Fibroblast of the conjunctiva (primary cell): ENCODE measurements at regions not wholly inside any gene's neighbourhood (a gene's known extent, or its start where the extent isn't known, plus 50 kb on each side); places are given as distances from the start of the nearest gene placed in this dataset.
A peak's percentile ranks its signal among the peaks of the same experiment; 100 is the strongest.

Source experiments
- DNase-seq: peaks from one replicate; pipeline ENCODE4 v3.0.0-alpha.2; 2010; ENCODE audit warnings: low read depth

DNA sequence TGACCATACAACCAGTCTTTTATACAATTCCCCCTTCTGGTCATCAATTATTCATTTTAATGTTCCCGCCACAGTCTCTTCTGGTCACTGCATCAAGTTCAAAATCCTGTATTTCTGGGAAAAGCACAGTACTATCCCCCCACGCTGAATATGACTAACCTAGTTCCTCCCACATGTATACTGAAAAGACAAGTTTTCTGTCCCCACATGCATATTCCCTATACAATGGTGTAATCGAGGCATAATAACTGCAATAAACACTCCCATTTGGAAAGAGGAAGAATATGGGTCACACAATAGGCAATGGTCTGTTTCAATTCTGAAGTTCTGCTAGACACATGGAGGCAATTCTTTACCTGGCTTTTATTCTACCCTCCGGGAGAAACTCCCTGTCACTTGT, 344.9 kb downstream of the EFNA5 start:
- no peak for DNase-seq

DNA sequence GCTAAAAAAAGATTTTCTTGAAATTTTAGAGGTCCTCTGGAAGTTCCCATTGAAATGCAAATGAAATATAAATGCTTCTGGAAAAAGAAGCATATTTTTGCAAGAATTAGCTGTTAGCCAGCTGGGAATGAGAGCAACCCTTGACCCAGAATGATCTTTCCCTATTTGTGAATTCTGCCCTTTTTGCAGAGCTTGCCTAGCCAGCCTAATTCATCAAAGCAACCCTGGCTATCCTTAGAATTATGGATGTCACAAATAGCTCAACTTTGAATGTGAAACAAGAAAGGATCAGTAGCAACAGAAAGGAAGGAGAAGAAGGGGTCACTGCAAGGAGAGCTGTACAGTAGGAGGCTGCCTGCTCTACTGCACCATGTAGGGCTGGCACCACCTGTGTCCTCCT, 345.9 kb downstream of the EFNA5 start:
- no peak for DNase-seq

DNA sequence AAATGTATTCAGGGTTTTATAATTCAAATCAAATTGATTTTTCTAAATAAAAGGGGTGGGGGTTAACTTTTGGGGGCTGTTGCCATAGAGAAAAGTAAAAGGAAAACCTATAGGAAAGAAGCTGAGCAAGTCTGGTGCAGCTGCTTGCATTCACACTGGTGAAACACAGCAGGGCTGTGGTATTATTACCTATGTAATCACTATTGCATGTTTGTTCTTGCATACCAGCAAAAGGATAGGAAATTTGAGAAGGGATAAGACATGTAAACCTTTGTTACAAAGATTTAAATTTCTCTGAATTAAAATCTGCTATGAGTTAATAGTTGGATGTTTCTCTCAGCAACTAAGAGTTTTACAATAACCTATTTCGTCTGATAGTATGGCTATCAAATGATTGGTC, 346.7 kb downstream of the EFNA5 start:
- DNase-seq, result no peak

DNA sequence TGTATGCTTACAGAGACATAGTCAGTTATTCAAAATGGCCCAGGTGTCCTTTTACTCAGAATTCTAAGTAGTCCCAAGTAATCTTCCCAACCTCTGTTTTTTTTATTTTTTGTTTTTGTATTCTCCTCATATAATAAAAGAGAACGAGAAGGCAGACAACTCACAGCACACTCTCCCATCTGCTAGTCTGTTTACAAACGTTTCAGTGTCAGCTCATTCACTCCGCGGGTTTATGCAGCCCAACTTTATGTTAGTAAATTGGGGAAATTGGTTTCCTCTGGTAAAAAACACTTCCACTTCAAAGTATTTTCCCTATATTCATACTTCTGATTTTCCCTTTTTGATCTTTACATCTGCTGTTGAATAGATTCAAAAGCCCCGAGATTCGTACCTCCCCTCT, 347.2 kb downstream of the EFNA5 start:
- no peak for DNase-seq

DNA sequence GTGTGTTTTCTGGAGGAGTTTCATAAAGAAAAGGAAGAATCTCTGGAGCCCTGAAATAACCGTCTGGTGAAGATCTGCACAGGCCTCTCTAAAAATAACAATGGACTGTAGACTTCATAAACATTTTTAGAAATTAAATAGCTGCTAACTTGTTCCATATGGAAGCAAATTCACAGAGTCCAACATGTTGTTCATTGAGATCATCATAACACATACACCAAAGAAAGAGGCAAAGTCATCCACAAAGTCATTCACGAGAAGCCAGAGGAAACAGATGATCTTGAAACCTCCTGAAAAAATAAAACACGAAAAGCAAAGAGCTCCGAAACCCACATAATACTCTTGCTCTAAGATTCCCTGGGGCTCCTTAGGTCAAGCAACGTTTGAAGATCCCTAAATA, 347.8 kb downstream of the EFNA5 start:
- DNase-seq, result peak; percentile 53

DNA sequence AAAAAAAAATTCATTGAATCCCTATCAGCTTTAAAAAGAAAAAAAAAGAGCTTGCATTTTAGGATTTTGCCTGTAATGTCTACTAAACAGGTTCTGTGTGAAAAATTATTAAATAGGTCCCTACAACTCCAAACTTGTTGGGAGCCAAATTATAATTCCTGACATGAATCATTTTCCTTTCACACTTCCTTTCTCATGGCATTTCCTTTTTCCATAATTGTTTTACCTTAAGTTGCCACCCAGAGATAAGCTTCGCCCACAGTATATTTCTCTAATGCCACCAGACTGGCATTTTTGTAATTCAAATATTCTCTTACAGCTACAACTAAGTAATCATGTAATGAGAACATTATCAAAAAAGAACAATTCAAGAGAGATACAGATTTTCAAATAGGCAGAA, 348.8 kb downstream of the EFNA5 start:
- DNase-seq, result no peak

DNA sequence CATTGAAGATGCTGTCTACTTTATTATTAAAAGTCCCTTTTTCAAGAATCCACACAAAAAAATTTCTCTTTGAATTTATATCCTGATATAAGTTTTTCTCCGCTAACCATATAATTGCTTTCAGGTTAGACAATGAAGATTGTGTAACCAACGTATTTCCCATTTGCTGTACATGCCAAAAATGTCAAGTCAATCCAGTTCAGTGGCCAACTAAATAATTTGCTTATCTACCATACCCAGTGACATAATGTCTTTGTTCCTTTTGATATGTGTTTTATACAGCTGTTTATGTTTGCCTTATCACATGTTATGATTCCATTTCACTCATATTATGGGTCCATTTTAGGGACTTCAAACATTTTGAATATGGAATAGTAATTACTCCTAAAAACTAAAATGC, 349.9 kb downstream of the EFNA5 start:
- no peak for DNase-seq

DNA sequence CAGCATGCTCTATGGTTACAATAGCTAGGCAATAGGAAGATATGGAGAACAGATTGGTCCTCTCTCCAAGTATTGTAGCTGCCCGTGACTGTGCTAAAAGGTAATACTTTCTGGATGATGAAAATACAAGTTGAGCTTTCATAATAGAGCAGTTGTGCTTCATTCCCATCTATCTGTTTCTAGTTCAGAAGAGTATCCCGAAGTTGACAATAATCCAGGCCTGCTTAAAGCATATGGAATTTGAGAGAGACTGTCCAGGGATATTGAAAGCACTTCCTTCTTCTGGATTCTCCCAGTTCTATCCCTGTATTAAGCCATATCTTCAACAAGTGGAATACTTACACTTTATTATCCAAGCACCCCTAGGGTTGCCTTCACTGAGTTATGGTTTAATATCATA, 350.4 kb downstream of the EFNA5 start:
- DNase-seq, result no peak

DNA sequence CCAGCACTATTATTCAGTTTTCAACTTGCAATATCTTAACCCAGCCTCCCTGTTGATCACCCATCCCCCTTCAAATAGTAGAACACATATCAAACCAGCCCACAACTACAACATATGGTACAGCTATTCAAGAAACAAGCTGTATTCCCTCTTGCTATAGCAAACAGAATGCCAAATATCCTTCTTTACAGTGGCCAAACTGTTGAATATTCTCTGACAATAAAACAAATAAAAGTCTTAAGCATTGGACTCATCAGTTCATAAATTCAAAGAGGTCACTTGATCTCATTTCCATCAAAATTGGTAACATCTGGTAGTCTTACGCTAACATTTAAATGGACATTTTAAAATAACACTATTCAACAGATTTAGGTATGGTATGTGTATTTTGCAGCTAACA, 350.8 kb downstream of the EFNA5 start:
- no peak for DNase-seq

DNA sequence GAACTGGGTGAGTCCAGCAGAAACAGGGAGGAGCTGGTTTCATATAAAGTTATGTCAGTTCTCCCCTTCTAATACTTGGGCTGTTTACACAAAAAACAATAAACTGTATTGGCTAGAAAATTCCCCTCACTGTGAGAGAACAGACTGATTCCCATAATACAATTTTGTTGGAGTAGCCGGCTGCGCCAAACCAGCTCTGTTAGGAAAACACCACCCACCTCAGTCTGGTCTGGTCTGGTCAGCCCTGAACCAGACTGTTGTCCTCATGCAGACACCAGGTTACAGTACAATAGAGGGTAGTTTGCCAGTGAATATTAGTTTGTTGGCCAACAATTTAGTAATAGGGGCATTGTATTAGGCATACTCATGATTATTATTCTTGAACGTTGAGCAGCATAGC, 356.4 kb downstream of the EFNA5 start:
- no peak for DNase-seq

DNA sequence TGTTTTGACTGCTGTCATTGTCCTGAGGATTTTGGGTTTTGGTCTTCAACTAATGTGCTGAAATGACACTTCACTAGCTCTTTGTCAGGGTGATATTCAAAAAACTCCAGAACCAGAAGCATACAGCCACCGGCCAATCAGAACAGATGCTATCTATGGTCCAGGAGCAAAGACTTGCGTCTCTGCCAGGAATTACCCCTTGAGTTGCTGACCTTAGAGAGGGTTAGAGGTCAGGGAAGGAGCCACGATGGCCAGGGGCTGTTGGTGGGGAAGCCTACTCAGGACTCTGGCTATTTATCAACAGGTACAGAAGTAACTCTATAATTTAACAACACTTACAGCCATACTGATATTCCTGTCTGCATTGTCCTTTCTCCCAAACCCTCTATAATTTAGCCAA, 356.8 kb downstream of the EFNA5 start:
- DNase-seq, result no peak

DNA sequence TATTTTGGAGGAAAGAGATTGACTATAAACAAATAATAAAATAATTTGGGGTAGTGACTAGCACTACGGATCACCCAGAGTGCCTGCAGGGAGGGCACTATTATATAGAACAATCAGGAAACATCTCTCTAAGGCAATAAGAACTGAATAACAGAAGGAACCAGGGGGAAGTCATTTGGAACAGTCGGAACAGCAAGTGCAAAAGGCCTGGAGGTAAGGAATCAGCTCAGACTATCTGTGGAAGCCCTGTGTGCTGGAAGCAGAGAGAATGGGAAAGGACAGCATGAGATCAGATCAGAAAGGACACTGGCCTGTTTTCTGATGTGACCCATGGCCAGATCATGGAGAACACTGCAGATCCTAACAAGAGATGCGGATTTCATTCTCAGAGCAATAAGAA, 357.6 kb downstream of the EFNA5 start:
- no peak for DNase-seq

DNA sequence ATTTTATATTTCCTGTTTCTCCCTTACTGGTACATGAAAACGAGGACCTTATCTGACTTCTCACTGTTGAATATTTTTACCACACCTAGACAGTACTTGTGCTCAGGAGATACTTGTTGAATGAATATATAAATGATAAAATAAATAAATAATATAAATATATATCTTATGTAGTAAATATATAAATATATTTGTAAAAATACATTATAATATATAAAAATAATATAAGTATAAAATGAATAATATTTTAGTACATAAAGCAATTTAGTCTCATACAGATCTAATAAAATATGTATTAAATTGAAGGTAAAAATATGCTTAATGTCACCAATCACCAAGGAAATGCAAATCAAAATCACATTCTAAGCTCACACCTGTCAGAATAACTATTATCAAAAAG, 360.6 kb downstream of the EFNA5 start:
- no peak for DNase-seq

DNA sequence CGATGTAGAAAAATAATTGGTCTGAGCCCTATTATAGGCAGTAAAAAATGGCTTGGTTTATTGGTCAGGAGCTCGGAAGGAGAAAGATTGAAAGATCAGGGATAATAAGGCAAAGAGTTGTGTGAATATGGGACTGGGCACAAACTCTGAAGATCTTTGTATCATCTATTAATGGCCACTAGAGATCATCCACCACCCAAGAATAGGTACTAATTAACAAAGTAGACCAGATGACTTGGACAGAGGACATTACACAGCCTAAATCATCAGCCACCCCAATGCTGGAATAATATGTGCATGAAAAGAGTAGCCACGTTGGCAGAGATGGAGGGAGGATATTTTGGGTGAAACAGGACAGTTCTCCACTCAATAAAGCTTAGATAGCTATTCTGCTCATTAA, 364.1 kb downstream of the EFNA5 start:
- no peak for DNase-seq

DNA sequence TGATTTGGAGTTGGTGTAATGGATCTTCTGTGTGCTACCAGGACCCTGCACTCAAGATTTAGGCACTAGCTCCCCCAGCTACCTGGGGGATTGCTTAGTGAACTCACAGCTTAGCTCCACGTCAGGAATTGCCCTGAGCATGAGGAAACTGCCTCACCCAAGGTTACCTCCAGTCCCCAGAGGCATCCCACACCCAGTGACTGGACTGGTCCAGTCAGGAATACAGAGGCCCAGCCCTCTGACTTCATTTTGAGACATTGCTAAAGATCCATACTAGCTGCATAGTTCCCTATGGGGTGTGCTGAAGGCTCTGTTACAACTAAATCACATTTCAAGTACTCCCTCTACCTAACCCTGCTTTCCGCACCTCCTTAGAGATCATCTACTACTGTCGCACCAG, 364.7 kb downstream of the EFNA5 start:
- DNase-seq, result no peak

DNA sequence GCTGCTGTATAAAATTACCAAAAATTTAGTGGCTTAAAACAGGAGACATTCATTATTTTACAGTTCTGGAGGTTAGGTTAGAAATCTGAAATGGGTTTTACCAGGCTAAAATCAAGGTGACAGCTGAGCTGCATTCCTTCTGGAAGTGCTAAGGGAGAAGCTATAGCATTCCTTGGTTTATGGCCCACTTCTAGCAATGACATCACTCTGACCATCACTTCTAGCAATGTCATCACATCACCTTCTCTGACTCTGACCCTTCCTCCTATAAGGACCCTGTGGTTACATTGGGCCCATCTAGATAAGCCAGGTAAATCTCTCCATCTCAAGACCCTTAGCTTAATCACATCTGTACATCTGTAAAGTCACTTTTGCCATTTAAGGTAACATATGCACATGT, 366.1 kb downstream of the EFNA5 start:
- DNase-seq, result no peak

DNA sequence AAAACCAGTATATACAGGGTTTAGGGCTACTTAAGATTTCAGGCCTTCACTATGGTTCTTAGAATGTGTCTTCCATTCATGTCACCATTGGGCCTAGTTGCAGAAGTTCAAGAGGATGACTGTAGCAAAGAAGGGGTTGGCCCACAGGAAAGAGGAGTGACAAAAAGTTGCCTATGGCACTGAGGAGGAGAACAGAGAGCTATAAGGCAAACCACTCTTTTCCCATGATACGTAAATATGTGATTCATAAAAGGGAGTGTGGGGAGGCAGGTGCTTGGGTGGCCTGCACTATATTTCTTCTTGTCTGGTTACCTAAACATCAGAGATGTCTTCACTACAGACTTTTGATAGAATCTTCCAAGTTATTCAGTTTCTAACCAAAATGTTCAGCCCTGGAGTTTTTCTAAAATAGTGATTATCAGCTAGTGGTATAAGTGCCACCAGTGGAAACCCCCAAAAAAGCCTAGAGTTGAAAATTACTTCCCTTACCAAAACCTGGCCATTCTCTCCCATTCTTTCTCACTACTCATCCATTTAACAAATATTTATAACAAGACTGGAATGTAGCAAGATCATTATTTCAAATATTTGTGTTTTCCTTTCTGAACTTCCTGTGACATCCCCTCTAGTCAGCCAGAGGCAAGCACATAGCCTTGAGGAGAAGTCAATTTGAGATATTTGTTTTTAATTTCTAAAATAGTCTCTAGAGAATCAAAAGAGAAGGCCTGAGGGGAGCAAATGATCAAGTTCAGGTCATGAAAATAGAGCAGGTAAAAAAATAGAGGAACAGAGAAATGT, 367.4 kb downstream of the EFNA5 start:
- no peak for DNase-seq

DNA sequence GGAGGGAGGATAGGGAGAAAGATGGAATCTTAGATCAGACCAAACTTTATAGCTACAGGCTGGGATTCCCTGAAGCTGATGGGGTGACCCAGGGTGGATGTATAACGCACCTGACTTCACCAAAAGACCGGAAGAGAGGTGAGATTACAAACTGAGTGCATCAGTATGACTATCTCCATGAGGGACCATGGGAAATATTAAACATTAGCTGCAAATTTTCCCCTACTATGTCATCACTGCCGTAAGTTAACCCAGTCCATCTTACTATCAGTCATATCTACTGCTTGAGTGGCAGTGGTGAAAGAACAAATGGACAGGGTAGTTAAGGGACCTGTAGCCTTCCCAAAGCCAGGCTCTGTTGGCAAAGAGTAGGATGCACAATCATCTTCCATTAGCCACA, 368.3 kb downstream of the EFNA5 start:
- no peak for DNase-seq

DNA sequence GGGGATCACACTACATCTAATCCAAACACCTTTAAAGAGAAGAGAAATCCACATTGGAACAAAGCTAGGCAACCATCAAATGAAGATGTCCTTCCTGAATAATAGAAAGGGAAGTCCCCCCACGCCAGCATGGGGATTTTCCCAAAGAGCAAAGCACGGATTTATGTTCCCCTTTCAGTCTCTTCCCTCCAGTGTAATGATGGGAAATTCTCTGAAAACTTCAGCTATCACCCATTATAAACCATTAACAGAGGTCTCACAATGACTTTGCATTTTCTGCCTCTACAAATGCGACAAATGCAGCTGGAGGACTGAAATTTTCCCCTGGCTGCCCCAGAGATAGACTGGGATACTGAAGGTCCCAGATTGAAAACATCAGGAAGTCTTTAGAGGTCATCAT, 368.7 kb downstream of the EFNA5 start:
- no peak for DNase-seq

DNA sequence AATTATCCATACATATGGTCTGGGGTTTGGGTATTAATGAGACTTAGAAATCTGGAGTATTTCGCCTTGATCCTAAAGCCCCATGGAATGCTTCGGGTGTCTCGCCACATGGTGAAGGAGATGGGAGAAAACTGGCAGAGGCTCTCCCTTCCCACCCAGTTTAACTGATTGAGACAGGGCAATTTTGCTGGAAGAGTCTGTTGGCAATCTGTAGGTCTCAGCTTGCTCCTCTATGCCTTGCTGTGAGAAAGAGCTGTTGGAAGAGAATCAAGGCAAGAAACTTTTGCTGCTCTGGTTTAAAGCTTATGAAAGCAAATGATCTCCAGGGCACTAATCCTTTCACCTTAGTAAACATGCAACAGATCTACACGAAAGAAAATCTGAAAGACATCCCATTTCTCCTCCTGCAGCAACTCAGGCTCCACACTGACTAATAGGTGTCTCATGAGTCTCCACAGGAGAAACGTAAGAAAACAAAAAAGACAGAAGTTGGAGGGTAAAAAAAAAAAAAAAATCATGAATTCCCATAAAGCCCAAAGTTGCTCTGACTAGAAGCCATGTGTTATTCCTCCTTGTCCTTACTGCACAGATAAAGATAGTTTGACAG, 369.9 kb downstream of the EFNA5 start:
- DNase-seq, result peak; percentile 2

DNA sequence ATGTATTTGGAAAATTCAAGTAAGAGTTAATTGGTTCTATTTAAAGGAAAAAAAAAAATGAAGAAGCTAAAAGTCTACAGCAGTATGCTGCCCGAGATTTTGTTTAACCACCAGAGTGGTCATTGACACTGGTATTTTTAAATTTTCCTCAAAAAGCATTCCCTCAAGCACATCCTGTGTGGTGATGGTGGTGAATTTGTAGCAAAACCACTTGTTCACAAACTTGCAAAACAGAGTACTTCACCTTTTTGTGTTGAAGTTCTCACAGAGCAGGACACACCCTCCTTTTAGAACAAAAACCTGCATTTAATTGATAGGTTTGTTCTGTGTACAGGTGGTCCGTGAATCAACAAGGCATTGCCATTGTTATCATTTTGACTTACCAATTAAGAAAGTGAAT, 374.2 kb downstream of the EFNA5 start:
- no peak for DNase-seq

DNA sequence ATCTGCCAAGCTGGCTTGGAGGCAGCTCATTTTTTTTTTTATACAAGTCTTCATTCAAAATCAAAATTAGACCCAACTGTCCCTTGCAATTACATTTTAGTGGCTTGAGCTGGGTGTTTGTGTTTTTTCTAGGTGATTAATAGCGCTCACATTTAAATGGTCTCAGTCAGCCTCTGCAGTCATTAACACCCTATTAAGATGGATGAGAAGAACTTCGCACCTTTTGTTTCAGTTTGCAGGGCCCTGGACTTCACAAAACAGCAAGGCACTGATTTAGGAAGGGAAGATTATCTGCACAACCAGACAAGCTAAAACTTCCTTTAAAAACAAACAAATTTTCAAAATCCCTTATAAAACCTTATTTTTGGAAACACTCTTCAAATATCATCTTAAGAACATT, 374.8 kb downstream of the EFNA5 start:
- DNase-seq, result no peak

DNA sequence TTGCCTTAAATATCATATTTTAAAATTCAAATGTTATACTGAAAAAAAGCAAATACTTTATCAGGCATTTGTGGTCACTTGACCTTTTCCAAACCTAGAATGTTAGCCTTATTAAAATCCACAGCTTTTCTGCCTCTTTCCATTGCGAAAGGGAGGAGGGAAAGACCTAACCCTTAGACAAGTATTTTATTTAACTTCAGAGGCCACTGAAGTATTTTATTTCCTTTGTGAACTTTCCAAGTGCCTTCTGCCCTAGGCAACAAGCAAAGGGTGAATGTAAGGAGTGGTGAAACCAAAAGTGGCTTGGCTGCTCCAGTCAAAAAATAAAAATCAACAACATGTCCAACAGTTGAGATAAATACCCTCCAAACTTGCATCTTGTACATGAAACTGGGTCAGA, 376.1 kb downstream of the EFNA5 start:
- no peak for DNase-seq

DNA sequence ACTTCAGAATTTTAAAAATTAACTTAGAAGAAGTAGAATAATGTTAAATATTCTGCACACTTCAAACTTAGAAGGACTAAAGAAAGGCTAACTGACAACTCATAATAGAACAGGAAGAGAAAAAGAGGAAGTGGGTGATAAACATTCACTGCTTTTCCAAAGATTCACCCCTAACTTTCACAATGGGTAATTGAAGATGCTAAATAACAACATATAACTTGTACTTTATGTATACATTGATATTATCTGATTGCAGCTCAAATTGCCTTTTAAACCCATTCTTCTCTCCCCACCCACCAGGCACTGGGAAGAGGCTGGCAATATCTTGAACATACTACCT, 376.6 kb downstream of the EFNA5 start:
- DNase-seq, result no peak
